ENCODE measurements at regions not wholly inside any gene's neighbourhood (a gene's known extent, or its start where the extent isn't known, plus 50 kb on each side); places are given as distances from the start of the nearest gene placed in this dataset.

DNA sequence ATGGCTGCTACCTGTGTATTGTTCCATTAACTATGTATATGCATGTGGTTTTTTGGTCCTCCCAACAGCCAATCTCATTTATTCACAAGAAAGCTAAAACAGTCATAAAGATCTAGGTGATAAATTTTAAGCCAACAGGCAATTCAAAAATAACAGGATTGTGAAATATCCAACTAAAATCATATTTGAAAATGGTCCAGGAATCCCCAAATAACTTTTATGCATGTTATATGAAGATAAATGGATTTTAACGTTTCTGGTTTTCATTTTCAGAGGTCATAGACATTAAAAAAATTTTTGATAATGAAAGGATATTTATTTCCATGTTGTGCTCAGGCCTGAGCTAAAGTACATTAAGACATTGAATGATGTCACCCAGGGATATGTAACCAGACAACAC, 96.8 kb upstream of the JAZF1 start:
- TF ChIP-seq, protein P1, sequence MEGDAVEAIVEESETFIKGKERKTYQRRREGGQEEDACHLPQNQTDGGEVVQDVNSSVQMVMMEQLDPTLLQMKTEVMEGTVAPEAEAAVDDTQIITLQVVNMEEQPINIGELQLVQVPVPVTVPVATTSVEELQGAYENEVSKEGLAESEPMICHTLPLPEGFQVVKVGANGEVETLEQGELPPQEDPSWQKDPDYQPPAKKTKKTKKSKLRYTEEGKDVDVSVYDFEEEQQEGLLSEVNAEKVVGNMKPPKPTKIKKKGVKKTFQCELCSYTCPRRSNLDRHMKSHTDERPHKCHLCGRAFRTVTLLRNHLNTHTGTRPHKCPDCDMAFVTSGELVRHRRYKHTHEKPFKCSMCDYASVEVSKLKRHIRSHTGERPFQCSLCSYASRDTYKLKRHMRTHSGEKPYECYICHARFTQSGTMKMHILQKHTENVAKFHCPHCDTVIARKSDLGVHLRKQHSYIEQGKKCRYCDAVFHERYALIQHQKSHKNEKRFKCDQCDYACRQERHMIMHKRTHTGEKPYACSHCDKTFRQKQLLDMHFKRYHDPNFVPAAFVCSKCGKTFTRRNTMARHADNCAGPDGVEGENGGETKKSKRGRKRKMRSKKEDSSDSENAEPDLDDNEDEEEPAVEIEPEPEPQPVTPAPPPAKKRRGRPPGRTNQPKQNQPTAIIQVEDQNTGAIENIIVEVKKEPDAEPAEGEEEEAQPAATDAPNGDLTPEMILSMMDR (conservative IDR thresholded peaks at IDR 0.05) = no peak
- no peak for TF ChIP-seq ZFX (IDR thresholded peaks at IDR 0.05)

Data from C4-2B (cell line).